HG03039 (cell line): ENCODE measurements at regions not wholly inside any gene's neighbourhood (a gene's known extent, or its start where the extent isn't known, plus 50 kb on each side); places are given as distances from the start of the nearest gene placed in this dataset.
"Not testable (repeated sequence)": the region's sequence is repeated elsewhere in the genome, so short reads cannot be mapped to it uniquely, and the experiment has no call there.

Source experiments
- ATAC-seq: cut with Tn5 transposase; IDR thresholded peaks from one replicate; pipeline ENCODE4 v1.9.1; 2021; ENCODE audit warnings: mild to moderate bottlenecking, moderate library complexity; ENCODE audit not compliant: unreplicated experiment

DNA sequence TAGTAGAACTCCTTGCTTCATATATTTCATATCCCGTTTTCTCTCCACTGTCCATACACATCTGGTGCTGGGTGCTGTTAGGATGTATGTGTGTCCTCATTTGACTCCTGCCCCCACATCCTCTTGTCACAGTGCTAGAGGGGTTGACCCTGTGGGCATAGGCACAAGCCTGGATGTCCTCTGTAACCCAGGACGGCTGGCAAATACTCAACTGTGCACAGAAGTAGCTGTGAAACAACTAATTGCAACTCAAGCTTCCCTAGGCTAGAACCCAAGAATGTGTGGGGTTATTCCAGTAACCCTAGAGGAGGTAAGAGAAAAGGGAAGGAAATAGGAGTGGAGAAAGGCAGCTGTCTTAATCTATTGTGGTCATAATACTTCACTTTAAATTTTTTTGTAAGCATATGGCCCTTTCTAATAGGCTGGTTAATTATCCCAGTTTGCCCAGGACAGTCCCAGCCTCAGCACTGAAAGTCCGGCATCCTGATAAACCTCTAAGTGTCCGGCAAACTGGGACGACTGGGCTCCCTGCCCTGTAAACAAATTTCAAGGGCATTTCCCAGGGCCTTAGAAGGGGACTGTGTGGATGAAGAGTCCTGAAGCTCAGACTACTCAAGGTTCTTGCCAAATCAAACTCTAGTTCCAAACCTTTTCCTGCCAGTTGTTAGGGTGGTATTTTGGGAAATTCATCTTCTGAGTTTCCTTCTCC, 283.2 kb upstream of the CELF2 start:
- no peak for ATAC-seq

DNA sequence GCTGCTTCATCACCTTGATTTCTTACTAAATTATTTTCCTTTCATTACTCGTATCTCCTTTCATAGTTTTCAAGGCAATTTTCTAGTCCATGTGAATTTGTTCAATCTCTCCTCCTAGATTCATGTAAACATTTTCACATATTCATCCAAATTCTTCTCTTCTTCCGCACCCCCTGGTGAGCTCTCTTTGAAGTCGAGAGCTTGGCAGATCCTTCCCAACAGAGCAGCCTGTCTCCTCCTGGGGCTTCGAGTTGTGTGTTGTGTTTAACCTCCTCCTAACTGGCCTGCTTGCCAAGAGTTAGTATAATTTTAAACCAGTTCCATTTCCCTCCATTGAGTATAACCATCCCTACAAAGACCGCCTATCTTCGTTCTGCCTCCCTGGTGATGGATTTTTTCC, 272.4 kb upstream of the CELF2 start:
- no peak for ATAC-seq

DNA sequence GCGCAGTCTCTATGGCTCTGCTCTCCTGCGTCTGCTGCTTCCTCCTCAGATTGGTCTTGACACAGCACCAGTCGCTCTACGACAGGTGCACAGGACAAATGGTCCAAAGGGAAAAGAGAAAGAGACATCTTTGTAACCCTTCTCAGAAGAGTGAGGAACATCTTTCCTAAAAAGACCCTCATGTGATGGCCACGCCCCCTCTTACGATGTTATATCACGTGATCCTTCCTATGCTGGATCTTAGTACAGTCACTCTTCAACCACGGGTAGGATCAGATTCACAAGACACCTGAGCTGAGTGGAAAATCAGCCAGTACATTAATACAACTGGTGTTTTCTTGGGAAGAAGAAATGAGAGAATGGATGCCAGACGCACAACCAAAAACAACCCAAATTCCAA, 262.2 kb upstream of the CELF2 start:
- no peak for ATAC-seq

DNA sequence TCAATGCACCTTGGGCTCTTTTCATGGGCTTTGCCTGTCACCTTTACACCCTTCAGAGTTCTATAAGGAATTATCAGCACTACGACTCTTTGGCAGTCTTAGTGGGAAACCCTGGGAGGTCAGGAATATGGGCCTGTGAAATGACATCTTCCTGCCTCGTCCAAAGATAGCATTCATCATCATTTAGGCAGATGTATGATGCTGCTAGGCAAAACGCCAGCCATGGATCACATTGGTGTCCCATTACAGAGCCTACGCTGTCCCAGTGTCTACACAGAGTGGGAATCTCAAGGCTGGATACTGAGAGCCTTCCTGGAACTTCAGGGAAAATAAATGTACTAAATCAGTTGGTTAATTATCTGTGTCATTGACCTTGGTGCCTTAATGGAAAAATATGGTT, 259.4 kb upstream of the CELF2 start:
- no peak for ATAC-seq

DNA sequence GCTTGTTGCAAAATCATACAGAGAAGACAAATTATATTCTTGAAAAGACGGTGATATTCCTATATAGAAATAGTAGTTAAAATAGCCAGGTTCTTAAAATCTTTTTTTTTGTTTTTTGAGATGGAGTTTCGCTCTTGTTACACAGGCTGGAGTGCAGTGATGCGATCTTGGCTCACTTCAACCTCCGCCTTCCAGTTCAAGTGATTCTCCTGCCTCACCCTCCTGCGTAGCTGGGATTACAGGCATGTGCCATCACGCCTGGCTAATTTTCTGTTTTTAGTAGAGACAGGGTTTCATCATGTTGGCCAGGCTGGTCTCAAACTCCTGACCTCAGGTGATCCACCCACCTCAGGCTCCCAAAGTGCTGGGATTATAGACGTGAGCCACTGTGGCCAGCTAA, 257.9 kb upstream of the CELF2 start:
- ATAC-seq, result not testable (repeated sequence)

DNA sequence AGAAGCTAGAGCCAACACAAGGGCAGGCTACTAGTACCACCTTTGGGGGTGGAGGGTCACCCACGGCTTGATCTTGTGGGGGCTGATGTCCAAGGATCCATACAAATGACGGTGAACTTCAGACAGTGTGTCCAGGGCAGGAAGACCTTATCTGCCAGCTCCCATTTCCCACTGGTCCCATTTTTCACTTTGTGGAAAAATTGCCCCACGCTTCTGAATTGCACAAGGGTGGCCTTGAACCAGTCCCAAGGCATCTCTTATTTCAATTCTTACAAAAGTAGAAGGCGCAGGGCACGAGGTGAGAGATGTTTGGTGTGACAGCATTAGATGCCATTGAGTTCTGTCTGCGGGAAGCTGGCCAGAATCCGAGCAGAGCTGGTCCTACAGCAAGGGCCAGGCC, 252.7 kb upstream of the CELF2 start:
- ATAC-seq, result no peak

DNA sequence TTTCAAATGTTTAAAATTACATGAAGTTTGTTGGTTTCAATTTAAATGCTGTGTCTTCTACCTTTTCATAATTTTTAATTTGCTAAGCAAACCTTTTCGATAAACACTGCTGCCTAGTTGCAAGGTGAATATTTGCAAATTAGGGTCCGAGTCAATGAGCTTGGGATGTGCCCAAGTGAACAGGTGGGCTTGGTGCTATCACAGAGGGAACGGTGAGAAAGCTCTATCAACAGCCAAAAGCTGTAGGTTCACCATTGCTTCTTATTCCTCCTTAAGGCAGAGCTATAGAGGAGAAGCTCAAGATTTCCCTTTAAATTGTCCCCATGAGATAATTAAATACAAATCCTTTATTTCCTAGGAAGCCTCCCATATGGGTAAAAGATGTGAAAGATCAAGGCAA, 245.3 kb upstream of the CELF2 start:
- ATAC-seq, result no peak

DNA sequence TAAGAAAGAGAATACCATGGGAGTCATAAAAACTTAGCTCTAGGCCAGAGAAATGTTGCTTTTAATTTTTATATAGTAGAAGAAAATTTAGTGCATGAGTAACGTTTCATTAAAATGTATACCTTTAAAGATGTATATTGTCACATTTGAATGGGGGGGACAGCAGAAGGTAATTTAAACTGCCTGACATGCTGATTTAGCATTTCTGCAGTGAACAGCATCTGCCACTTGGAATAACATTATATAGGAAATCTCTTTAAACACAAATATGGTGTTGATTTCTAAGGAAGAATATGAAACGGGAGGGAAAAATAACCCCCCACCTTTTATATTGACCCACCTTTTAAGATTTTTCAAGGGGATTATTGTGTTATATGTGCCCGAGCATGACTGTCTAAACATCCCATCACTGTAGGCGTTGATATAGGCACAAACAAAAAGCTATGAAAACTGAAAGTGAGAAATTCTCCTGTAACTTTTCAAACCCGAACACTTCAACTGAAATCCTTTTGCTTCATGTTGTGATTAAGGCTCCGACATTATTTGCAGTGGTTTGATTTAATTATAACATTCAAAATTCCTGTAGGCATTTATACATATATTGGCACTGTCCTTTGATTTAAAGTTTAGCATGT, 244.7 kb upstream of the CELF2 start:
- ATAC-seq, result no peak

DNA sequence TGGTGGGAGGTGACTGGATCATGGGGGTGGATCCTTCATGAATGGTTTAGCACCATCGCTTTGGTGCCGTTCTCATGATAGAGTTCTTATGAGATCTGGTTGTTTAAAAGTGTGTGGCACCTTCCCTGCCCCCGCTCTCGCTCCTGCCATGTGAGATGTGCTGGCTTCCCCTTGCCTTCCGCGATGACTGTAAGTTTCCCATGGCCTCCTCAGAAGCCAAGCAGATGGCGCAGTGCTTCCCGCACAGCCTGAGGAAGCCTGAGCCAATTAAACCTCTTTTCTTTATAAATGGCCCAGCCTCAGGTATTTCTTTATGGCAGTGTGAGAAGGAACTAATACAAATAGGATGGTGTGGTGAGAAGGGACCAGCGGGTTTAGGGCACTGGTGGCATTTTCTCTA, 243.3 kb upstream of the CELF2 start:
- ATAC-seq, result no peak

DNA sequence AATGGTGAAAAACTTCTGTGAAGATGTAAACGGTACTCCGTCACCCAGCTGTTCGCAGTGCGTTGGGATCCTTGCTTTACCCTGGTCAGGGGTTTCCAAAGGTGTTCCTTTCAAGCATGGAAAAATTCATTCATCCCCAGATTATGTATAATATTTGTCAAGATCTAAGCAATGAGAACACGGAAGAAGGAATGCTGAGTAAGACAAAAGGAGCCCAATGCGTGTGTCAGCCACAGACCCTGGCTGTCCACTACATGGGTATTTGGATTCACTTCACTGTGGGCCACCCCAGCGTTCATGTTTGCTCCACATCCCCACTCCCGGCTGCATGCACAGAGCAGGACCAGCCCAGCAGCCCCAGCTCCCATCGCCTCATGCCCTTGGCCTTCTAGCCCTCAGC, 241.3 kb upstream of the CELF2 start:
- ATAC-seq, result no peak

DNA sequence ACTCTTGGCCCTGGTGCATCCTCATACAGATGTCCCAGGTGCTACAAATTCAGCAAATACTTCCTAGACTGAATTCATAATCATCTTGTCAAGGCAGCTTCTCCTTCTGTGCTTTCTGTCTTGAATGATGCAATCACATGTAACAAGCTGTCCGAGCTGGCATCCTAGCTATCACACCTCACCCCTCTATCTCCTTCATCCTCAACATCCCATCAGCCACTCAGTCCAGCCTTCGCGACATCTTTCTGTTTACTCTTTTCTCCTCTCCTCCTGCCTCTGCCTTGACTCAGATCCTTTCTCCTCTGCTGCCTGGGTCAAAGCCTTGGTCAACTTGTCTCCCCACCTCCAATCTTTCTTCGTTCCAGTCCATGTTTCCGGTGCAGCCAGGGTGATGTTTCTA, 240.4 kb upstream of the CELF2 start:
- ATAC-seq, result no peak

DNA sequence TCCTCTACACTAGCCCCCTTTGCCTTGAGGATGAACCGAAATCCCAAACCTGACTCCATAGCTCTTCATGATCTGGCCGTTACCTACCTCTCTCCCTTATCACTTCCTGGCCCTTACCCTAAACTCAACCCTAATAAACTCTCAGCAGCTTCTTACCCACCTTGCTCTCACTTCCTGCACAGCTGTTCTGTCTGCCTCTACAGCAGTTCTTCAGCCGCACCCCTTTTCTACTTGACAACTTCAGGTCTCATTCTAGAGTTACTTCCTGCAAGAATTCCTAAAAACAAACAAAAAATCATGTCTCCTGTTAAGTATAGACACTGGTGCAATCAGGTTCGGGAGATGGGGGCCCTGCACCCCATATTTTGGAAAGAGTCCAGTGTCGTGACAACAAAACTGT, 239.9 kb upstream of the CELF2 start:
- ATAC-seq, result no peak

DNA sequence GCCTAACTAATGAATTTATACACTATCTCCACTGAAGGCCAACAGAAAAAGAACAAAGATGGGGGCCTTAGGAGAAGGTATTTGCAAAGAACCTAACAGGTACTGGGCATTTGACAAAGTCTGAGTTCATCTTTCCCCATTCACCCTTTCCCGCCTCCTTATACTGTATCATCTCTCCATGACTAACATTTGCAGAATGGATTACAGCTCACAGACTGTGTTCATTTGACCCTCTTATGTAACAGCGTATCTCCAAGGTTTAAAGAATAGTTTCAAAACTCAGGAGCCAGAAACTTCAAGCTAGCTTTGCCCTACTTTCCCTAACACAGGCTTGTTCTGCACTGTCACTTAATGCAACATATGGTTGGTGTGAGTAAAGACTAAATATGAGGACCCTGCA, 238.7 kb upstream of the CELF2 start:
- ATAC-seq, result no peak

DNA sequence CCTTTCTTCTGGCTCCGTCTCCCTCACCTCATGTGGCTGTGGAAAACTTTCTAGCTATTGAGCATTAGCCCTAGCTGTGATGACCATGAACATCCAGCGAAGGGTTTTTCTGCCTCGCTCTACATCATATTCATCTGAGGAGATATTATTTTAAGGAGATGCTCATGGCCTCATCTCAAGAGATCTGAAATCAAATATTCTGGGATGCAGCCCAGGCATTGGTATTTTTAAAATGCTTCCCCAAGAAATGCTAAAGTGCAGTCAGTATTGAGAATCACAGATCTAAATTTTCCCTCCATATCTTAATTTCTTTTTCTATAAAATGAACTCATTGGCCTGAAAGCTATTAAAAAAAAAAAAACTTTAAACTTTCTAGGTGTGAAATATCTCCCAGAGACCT, 238.2 kb upstream of the CELF2 start:
- ATAC-seq, result no peak

DNA sequence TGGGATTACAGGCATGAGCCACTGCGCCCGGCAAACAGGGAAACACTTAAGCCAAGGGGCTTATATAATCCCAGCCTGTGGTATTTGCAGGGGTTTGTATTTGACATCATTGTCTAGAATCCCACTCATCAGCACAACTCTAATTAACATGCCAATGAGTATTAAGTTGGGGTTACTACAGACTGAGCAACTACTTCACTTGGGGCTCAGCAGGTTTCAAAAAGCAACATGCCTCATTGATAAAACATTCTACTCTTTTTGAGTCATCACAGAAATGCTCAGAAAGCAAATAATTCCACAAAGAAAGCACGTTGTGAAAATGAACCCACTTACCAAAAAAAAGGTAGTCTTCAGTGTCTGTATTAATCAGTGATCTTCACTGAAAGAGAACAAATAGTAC, 236.9 kb upstream of the CELF2 start:
- no peak for ATAC-seq

DNA sequence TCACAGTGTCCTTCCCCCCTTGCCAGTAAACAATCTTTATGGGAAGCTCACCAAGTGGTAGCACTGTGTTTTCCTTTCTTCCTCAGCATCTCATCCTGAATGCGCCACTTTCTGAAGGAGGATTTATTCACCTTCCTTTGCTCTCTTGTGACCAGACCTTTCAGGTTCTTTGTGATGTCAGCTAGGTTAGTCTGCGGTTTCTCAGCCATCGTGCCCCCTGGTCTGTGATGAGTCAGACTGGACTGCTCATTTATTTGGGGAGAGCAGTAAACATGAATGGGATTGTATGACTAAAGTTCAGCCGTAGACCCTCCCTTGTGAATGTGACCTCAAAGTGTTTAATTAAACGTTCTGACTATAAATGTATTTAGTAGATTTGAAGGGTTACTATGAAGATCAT, 235.1 kb upstream of the CELF2 start:
- ATAC-seq, result no peak

DNA sequence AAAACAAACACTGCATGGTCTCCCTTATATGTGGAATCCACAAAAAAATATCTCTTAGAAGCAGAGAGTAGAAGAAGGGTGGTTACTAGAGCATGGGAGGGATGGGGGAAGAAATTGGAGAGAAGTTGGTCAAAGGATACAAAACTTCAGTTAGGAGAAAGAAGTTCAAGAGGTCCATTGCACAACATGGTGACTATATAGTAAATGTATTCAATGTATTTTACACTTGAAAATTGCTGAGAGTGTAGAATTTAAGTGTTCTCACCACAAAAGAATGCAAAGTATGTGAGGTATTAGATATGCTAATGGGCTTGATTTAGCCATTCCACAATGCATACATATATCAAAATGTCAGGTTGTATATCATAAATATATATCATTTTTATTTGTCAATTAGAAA, 232.0 kb upstream of the CELF2 start:
- ATAC-seq, result no peak

DNA sequence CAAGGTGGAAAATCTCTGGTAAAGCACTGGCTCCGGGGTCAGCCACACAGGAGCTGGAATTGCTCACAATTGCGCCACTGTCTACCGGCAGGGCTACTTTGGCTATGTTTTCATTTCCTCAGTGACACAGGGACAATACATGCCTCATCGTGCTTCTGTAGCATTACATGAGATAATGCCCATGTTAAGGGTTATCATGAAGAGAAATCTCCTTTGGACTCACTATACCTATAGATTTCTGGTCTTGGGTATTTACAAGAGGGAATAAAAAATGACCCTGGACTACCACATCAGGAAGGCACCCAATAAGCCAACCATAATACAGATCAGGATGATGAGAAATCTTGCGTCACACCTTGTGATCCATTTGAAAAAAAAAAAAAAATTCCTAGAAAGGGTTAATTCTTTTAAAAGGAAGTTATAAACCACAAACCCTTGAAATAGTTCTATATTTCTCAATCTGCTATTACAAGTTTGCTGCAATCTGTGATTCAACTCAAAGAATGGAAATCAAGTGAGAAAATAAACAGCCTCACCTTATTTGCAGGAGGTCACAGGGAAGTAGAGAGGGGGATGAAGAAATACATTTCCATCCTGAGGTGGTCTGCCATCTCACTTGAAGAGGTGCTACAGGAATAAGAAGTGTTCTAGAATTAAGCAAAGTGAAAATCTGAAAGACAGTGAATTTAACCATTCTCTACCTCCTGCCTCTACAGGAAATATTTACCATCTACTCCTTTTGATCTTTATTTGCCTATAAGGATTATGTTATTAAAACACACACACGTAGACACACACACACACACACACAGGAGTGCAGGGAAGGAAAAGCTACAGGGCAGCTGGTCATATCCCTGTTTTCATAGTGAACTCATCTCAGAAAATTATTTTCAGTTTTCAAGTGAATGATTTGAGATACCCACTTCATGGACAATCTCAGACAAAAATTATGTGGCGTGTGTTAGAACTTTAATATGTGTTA, 231.3 kb upstream of the CELF2 start:
- no peak for ATAC-seq

DNA sequence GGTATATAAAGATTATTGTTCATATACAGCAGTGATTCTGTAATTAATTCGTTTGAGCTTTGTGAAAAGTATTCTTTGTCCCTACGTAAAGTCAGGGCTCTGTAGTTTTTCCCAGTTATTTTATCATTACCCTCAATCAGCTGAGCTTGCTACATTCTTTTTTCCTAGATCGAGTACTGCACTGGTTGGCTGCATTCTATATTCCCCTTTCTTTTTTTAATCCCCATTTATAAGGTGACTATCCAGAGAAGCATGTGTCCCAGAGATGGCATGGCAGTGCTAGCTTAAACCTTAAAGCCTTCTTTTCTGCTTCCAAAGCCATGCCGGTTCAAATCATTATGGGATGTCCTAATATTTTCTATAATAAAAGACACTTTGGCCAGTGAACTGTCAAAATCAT, 230.1 kb upstream of the CELF2 start:
- ATAC-seq, result no peak

DNA sequence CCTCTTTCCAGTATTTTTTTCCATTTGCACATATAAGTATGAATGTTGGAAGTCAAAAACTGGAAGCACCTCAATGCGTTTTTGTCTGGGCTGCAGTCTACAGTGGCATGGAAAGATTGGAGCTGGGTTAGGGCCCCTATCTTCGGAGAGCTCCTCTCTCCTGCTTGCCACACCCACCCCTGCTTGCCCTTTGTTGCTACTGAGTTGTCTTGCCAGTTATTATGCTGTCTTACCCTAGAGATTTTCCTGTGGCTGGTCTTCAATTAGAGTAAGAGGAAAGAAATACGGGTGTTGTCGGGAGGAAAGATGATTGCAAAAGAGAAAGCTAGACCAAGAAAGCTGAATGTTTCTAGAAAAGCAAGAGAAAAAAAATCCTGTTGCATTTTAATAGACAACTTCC, 228.9 kb upstream of the CELF2 start:
- no peak for ATAC-seq

DNA sequence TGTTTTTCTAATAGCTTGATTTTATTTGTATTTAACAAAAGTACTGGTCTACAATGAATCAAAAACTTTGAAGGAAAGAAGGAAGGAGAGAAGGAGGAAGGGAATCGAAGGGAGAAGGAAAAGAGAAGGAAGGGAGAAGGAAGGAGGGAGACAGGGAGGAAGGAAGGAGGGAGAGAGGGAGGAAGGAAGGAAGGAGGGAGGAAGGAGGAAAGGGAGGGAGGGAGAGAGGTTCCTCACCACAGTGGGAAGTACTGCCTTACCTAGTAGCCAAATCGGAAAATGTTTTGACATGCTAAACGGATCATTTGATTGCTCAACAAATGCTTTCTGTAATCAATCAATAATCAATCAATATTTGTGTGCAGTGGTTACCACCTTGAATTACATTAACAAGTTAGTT, 225.8 kb upstream of the CELF2 start:
- no peak for ATAC-seq

DNA sequence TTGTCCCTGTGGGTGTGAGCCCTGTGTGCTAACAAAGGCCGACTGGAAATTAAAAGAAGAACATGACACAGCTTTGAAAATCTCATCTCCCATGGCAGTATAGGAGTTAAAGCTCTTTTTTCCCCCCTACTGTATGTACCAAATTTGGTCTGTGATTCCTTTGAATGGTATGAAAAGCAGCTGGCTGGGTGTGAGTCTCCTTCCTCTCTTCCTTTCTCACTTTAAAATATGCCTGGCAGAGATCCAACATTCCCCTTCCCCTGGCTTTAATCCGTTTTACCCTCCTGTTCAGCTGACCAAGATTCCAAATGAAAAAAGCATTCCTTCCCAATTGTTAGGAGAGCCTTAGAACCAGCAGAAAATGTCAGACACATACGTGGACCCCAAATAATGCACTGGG, 225.0 kb upstream of the CELF2 start:
- ATAC-seq, result no peak
